ENCODE measurements at regions not wholly inside any gene's neighbourhood (a gene's known extent, or its start where the extent isn't known, plus 50 kb on each side); places are given as distances from the start of the nearest gene placed in this dataset.

GRCh38 chr4:41377196-41377595 lies 120.5 kb downstream of the UCHL1 start:
- ChIA-PET CTCF (no interaction called here), POLR2A (no interaction called here)
- Histone ChIP-seq H3K79me2 (ENCODE audit: control insufficient read depth, insufficient read depth, low read length) (no peaks in the 10 kb centered on the region), H4K20me1 (replicated peaks; ENCODE audit: control insufficient read depth, extremely low read depth, insufficient read depth, low read length) (no peaks in the 10 kb centered on the region), H3K27ac (ENCODE audit: insufficient read depth, low read depth, low read length) (no peak overlapping the region), H3K36me3 (ENCODE audit: control insufficient read depth in 2 of 2, extremely low read depth in 1 of 2, insufficient read depth in 2 of 2, low read length in 2 of 2) (peaks cover 0 to 1% of the 10 kb centered on the region in 2 experiments), H3K9me3 (replicated peaks; ENCODE audit: control insufficient read depth, insufficient read depth, low read length) (no peaks in the 10 kb centered on the region), H3K4me1 (ENCODE audit: control insufficient read depth, extremely low read depth, insufficient read depth, low read length) (no peaks in the 10 kb centered on the region), H2AFZ (ENCODE audit: low read depth, low read length) (no peak overlapping the region), H3K4me2 (ENCODE audit: insufficient read depth, low read length) (no peak overlapping the region), H3K9ac (replicated peaks; ENCODE audit: extremely low read depth, insufficient read depth, low read length) (no peak overlapping the region), H3K9me1 (replicated peaks; ENCODE audit: control insufficient read depth, extremely low read depth, insufficient read depth, low read length) (no peaks in the 10 kb centered on the region), H3K4me3 (replicated peaks in 1 of 3; ENCODE audit: insufficient read depth in 1 of 3, low read depth in 1 of 3, low read length in 3 of 3) (no peak overlapping the region), H3K27me3 (ENCODE audit: control insufficient read depth in 2 of 2, insufficient read depth in 2 of 2, low read length in 2 of 2) (peaks cover 8 to 16% of the 10 kb centered on the region in 2 experiments)
- dilution Hi-C loops (cut with MboI; ENCODE audit: extremely low pct_ligation_motif_present, low sequenced_read_pairs): no loop called here
- DNase-seq (ENCODE audit: low read depth, low spot score): no peak
- FAIRE-seq: no peak
- no TSS peak for BruUV-seq (replicated peaks)
- intact Hi-C loops (cut with micrococcal nuclease): no loop called here
- TF ChIP-seq CTCF (IDR thresholded peaks at IDR 0.05; ENCODE audit: extremely low read depth in 1 of 2, insufficient read depth in 1 of 2, low read depth in 1 of 2, low read length in 2 of 2): no peak
- no peak for TF ChIP-seq EZH2 (IDR thresholded peaks at IDR 0.05; ENCODE audit: borderline replicate concordance, low read depth, low read length, severe bottlenecking)
- TF ChIP-seq JUN (IDR thresholded peaks at IDR 0.05; ENCODE audit: borderline replicate concordance, insufficient read depth, insufficient read length, low read depth): no peak
- TF ChIP-seq GATA2 (IDR thresholded peaks at IDR 0.05; ENCODE audit: insufficient read depth, insufficient read length, low read depth, low read length): no peak

GRCh38 chr4:41379230-41379629 lies 122.5 kb downstream of the UCHL1 start:
- intact Hi-C loops (cut with micrococcal nuclease): no loop called here
- Histone ChIP-seq H4K20me1 (replicated peaks; ENCODE audit: control insufficient read depth, extremely low read depth, insufficient read depth, low read length) (no peaks in the 10 kb centered on the region), H3K4me1 (ENCODE audit: control insufficient read depth, extremely low read depth, insufficient read depth, low read length) (no peaks in the 10 kb centered on the region), H3K9ac (replicated peaks; ENCODE audit: extremely low read depth, insufficient read depth, low read length) (no peak overlapping the region), H3K9me1 (replicated peaks; ENCODE audit: control insufficient read depth, extremely low read depth, insufficient read depth, low read length) (no peaks in the 10 kb centered on the region), H3K36me3 (ENCODE audit: control insufficient read depth in 2 of 2, extremely low read depth in 1 of 2, insufficient read depth in 2 of 2, low read length in 2 of 2) (peaks cover 0 to 1% of the 10 kb centered on the region in 2 experiments), H3K9me3 (replicated peaks; ENCODE audit: control insufficient read depth, insufficient read depth, low read length) (no peaks in the 10 kb centered on the region), H3K4me3 (replicated peaks in 1 of 3; ENCODE audit: insufficient read depth in 1 of 3, low read depth in 1 of 3, low read length in 3 of 3) (no peak overlapping the region), H3K4me2 (ENCODE audit: insufficient read depth, low read length) (no peak overlapping the region), H3K79me2 (ENCODE audit: control insufficient read depth, insufficient read depth, low read length) (no peaks in the 10 kb centered on the region), H3K27me3 (ENCODE audit: control insufficient read depth in 2 of 2, insufficient read depth in 2 of 2, low read length in 2 of 2) (peaks cover 9 to 13% of the 10 kb centered on the region in 2 experiments), H2AFZ (ENCODE audit: low read depth, low read length) (no peak overlapping the region), H3K27ac (ENCODE audit: insufficient read depth, low read depth, low read length) (no peak overlapping the region)
- CTCF ChIA-PET: no interaction called here
- DNase-seq (ENCODE audit: low read depth, low spot score) (no peak), FAIRE-seq (no peak)
- POLR2A ChIA-PET: no interaction called here
- TF ChIP-seq MAX (IDR thresholded peaks at IDR 0.05; ENCODE audit: insufficient read depth, insufficient read length) (no peak), CTCF (IDR thresholded peaks at IDR 0.05; ENCODE audit: extremely low read depth in 1 of 2, insufficient read depth in 1 of 2, low read depth in 1 of 2, low read length in 2 of 2) (no peak), FOS (IDR thresholded peaks at IDR 0.05; ENCODE audit: borderline replicate concordance, insufficient read depth, low read length) (no peak), POLR2A (IDR thresholded peaks at IDR 0.05; ENCODE audit: low read depth, low read length) (no peak), MYC (IDR thresholded peaks at IDR 0.05; ENCODE audit: low read depth, low read length) (no peak), POLR2AphosphoS5 (IDR thresholded peaks at IDR 0.05; ENCODE audit: insufficient read depth, low read depth, low read length) (no peak), EZH2 (IDR thresholded peaks at IDR 0.05; ENCODE audit: borderline replicate concordance, low read depth, low read length, severe bottlenecking) (no peak), JUN (IDR thresholded peaks at IDR 0.05; ENCODE audit: borderline replicate concordance, insufficient read depth, insufficient read length, low read depth) (no peak), GATA2 (IDR thresholded peaks at IDR 0.05; ENCODE audit: insufficient read depth, insufficient read length, low read depth, low read length) (no peak)
- no TSS peak for BruUV-seq (replicated peaks)
- dilution Hi-C loops (cut with MboI; ENCODE audit: extremely low pct_ligation_motif_present, low sequenced_read_pairs): no loop called here

Measured in endothelial cell of umbilical vein (primary cell).